HG02642 (cell line): ENCODE measurements at regions not wholly inside any gene's neighbourhood (a gene's known extent, or its start where the extent isn't known, plus 50 kb on each side); places are given as distances from the start of the nearest gene placed in this dataset.
A peak's percentile ranks its signal among the peaks of the same experiment; 100 is the strongest.
"Not testable (repeated sequence)": the region's sequence is repeated elsewhere in the genome, so short reads cannot be mapped to it uniquely, and the experiment has no call there.

ENCODE experiments used
- ATAC-seq: cut with Tn5 transposase; IDR thresholded peaks from one replicate; pipeline ENCODE4 v1.9.1; 2021; ENCODE audit warnings: mild to moderate bottlenecking; ENCODE audit not compliant: unreplicated experiment, poor library complexity

DNA sequence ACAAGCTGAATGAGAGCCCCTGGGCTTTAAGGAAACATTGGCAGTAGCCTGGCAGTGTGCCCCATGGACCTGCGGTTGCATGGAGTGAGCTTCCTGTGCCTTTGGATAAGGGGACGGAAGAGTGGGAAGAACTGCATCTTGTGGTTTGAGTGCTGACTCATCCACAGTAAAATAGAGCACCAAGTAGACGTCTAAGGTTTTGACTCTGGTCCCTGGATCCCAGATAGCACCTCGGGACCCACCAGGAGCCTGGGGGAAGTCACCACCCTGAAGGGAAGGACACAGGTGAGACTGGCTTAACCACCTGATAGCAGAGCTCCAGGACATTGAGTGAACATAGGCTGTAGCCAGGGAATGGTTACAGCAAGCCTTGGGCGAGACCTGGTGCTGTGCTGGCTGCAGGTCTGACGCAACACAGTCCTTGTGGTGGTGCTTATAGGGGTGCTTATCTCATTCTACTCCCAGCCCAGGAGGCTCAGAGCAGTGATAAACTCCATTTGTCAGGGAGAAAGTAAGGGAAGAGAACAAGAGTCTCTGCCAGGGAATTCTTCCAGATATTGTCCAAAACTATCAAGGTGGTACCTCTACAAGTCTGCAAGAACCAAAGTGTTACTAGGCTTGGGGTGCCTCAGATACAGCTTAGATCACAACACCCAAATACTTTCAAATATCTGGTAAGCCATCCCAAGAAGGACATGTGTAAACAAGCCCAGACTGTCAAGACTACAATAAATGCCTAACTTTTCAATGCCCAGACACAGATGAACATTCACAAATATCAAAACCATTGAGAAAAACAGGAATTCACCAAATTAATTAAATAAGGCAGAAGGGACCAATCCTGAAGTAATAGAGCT lies 123.6 kb upstream of the TET2 start:
- no peak for ATAC-seq

DNA sequence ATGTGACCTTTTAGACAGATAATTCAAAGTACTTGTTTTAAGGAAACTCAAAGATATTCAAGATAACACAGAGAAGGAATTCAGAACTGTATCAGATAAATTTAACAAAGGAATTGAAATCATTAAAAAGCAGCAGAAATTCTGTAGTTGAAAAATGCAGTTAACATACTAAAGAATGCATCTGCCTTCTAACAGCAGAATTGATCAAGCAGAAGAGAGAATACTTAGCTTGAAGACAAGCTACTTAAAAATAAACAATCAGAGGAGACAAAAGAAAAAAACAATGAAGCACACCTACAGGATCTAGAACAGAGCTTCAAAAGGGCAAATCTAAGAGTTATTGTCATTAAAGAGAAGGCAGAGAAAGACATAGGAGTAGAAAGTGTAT lies 123.0 kb upstream of the TET2 start:
- no peak for ATAC-seq

DNA sequence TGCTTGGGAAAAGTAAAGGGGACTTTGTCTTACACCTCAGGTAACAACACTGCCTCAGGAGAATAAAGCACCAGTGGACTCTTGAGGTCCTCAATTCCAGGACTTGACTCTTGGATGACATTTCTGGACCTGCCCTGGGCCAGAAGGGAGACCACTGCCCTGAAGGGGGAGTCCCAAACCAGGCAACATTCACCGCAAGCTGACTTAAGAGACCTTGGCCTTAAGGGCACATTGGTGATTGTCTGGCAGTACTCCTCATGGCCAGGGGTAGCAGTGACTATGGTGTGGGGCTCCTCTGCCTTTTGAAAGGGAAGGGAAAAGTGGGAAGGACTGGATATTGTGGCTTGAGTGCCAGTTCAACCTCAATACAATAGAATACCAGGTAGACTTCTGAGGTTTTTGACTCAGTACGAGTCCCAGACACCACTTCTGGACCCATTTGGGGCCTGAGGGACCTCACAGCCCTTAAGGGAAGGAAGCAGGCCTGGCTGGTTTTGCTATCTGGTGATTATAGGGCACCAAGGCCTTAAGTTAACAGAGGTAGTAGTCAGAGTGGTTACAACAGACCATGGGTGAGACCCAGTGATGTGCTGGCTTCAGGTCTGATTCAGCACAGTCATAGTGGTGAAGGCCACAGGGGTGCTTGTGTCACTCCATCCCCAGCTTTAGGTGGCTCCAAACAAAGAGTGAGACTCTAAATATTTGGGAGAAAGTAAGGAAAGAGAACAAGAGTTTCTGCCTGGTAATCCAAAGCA lies 121.2 kb upstream of the TET2 start:
- no peak for ATAC-seq

DNA sequence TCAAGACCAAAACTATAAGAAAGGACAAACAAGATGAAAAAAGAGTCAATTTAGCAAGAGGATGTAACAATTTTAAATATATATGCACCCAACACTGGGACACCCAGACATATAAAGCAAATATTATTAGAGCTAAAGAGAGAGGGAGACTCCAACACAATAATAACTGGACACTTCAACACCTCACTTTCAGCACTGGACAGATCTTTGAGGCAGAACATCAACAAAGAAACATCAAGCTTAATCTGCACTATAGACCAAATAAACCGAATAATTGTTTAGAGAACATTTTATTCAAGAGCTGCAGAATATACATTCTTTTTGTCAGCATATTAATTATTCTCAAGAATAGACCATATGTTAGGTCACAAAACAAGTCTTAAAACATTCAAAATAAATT lies 109.7 kb upstream of the TET2 start:
- no peak for ATAC-seq

DNA sequence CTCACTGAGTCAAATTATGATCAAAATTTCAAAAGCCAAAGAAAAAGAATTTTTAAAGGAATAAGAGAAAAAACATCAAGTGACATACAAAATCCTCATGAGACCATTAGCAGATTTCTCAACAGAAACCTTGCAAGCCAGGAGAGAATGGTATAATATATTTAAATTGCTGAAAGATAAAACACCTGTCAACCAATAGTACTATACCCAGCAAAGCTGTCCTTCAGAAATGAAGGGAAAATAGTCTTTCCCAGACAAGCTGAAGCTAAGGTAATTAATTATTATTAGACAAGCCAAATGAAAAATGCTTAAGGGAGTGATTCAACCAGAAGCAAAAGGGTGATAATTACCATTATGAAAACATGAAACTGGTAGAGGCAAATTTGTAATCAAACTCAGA lies 104.2 kb upstream of the TET2 start:
- no peak for ATAC-seq

DNA sequence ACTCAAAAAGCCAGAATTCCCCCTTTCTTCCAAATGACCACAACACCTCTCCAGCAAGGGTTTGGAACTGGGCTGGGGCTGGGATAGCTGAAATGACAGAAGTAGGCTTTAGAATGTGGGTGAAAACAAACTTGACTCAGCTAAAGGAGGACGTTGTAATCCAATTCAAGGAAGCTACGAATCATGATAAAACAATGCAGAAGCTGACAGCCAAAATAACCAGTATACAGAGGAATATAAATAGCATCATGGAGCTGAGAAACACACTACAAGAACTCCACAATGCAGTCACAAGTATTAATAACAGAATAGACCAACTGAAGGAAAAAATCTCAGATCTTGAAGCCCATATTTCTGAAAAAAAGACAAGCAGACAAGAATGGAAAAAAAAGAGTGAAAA lies 95.8 kb upstream of the TET2 start:
- no peak for ATAC-seq

DNA sequence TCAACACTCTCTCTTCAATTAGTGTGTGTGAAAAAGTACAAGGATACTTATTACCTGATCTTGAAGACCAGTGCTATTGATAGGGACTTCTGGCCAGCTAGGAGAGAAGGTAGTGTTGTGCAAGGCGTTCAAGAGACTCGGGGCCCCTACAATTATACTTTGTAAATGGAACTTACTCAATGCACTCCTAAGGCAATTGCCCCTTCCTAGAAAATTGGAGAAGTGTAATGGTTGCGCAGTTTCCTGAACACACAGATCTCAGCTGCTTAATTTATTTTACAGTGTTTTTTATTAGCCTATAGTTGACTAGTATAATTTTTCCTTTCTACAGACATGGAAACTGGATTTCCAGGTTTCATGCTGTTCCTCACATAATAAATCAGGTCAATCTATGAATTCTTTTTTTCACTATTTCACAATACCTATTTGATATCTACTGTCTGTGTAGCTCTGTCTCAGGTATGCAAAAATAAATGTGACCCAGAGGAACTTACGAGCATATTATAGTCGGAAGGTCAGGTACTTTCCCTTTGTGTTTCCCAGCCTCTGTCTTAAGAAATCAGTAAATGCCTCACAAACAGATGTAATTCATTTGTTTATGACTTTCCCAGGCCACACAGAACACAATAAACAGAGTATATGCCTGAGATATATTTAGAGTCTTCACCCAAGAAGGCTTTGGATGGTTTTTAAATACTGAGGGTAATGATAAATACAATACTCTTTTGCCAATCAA lies 89.1 kb upstream of the TET2 start:
- ATAC-seq: peak; percentile 27

DNA sequence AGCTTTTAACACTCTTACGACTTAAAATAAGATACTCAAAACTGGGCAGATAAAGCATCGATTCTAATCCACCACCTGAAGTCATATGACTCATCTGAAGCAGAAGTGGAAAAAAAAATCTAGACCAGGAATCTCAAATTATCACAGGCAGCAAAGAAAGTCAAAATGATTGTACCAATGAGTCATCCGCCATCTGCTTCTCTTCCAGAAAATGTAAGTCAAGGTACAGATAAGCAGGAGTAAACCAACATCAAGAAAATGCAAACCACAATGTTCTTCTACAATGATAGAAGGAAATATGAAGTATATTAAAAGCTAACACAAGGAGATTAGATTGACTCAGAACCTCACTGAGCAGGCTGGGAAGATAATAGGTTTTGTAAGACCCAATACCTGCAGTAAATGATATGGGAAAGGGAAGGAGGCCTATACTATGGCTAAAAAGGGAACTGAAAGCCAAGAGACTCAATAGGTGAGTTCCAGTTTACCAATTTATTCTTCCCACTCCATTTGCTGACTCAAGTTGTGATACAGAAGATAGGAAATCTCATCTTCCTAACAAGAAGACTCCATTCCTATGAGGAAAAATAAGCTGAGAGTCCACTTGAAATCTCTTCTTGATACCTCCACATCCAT lies 88.4 kb upstream of the TET2 start:
- ATAC-seq: no peak

DNA sequence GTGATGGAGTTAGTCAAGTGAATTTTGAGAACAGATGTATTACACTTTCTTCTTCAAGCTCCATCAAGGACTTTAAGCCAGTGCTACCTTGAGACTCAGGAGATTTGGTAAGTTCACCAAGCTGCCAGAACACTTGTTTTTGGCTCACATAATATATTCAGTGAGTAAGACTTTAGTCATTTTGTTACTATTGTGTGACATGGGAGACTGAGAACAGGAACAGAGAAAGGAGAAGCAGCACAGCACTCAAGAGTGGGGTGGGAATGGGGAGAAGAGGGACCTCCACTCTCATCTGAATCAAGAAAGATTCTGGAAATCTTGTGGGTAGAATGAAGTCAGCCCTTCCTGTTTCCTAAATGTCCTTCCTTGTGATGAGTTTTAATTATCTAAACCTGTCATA lies 87.3 kb upstream of the TET2 start:
- peak; percentile 27 for ATAC-seq

DNA sequence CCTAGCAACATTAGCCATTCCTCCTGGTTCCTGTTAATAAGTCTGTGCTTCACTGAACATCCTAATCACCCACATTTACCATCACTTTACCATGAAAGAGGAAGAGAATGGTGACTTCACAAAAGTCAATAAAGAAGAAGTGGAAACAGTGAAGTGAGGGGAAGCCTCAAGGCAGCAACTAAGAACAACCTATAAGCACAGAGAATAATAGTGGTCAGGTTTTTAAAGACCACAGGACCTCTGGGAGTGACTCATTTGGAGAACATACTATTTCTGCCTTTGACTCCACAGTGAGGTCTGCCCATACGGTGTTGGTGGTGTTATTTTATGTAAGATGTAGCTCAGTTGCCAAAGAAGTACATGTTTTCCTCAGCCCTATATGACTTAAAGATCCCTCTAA lies 86.0 kb upstream of the TET2 start:
- ATAC-seq: peak; percentile 88

DNA sequence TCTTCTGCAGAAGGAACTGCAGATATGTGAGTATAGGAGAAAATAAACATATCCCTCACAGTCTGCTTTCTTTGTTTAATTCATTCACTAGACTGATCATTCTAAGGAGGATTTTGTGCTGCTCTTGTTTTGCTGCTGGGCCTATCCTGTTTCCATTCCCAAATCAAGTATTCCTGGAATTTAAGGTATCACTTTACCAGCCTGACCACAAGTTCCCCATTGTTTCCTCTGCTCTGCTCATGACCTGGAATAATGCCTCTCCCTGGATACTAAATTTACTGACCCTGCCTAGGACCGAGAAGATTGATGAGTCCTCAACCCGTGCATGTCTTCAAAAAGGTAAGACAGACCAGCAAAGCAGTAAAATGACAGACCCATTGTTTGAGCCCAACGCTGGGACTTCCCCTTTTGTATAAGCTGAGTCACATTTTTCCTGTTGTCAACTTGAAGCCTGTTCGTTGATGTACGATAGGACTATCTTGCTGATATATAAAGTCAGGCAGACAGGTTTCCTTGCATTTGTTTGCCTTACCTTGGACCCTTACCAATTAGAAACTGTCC lies 85.5 kb upstream of the TET2 start:
- ATAC-seq: peak; percentile 30

DNA sequence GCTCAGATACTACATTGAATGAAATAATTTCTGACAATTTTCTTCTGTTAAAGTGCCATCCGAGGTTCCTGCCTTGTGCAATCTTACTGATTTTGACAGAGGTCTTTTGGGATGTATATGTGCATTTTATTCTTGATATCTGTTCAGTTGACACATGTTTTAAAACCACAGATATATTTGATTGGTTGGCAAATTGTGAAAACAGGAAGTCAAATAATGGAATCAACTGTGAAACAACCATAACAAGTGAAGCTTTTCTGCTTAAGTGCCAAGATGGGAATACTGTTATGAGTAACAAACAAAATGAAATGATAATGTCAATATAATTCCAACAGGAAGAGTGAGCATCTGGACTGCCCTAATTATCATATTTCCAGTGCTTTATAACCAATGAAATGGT lies 84.9 kb upstream of the TET2 start:
- ATAC-seq: no peak

DNA sequence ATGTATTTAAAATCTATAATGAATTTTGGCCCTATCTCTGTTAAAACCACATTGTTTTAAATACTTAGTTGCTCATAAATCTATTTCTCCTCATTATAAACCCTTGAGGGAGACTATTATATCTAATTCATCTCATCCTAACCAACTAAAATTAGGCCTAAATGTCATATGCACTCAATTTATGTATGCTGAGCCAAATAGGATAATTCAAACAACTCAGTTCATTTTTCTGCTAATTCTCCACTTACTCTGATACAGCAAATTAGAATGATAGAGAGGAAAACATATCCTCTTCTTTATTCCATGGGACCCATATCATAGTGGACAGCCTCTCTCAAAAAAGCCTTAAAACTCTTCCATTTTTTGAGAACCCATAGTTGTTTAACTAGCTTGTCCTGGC lies 80.3 kb upstream of the TET2 start:
- no peak for ATAC-seq

DNA sequence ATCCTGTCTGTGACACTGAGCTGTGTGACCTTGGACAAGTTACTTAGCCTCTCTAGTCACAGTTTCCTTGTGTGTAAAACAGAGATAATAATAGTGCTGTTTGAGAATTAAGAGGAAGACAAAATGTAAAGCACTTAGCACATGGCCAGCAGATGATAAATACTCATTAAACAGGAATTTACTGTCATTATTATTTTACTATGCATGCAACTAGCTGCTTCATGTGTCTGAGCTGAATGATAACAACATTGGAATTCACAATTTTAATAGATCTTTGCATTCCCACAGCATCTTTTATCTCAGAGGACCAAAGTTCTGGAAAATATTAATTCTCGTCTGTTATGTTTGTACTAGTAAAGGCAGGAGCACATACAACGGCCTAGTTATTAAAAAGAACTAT lies 79.2 kb upstream of the TET2 start:
- ATAC-seq: no peak

DNA sequence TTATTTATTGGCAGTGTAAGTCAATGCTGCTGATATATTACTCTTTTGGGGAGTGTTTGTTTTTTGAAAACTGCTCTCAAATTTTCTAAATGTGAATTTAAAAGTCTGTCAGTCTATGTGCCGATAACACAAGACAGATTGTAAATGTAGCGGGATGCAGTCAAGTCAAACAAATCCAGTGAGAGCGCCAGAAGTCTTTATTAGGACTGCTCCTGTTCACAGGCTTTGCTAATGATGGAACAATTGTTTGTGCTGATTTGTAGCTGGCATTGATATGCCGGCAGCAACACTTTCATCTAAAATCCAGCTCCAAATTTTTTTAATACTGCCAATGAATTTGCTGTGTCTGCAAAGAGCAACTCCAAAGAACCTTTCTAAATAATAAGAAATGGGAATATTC lies 78.7 kb upstream of the TET2 start:
- no peak for ATAC-seq

DNA sequence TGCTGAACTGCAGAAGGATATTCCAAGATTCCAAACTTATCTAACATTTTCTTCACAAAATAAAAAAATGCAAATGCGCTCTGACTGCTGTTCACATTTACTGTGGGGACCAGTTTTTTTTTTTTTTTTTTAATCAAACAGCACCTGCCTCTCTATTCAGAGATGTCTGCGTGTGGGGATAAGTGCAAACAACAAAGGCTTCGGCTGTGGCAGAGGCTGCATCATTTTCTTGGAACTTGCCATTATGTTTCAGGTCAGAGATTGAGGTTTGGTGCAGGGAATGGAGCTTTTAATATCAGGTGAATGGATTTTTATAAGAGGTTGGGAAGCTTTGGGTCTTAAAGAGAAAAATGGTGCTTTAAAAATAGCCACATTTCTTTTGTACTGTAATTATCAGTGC lies 78.2 kb upstream of the TET2 start:
- no peak for ATAC-seq

DNA sequence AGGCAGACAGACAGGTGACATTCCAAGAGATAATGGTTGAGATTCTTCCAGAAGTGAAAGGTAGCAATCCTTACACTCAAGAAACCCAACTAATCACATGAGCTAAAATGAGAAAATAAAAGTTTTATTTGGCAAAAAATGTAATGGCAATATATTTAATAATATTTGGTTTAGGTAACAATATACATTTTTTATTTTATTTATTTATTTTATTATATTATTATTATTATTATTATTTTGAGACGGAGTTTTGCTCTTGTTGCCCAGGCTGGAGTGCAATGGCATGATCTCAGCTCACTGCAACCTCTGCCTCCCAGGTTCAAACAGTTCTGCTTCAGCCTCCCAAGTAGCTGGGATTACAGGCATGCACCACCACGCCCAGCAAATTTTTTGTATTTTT lies 74.6 kb upstream of the TET2 start:
- ATAC-seq: not testable (repeated sequence)

DNA sequence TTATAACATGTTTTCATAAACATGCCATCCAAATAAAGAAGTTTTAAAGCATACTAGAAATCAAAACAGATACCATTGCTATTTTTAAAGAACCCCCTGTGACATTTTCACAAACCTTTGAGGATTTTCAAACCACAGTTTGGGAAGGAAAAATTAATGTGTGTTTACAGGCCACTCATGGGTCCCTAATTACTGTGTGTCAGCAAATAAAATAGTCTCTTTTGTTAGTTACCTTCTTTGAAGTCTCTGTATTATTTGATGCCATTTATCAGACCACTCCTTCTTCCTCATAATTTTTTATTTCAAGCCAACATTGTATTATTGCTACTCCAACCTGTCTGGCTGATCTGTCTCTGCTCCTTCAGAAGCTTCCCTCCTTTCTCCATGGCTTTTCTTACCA lies 72.6 kb upstream of the TET2 start:
- ATAC-seq: no peak

DNA sequence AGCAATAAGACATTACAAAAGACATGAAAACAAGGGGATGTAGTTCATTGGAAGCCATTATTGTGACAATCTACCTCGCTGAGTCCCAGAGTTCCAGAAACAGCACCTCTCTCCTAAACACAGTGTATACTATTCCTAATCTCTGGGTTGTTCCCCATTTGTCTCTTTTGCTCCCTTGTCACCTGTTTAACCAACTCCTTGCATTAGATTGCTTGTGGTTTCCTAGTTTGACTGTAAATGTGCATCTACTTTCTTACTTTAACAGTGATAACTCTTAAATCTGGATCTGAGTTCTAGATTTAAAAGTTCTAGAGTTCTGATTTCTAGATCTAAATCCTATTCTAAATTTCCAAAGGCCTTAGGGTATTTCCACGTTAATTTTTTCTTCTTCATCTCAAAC lies 71.6 kb upstream of the TET2 start:
- no peak for ATAC-seq

DNA sequence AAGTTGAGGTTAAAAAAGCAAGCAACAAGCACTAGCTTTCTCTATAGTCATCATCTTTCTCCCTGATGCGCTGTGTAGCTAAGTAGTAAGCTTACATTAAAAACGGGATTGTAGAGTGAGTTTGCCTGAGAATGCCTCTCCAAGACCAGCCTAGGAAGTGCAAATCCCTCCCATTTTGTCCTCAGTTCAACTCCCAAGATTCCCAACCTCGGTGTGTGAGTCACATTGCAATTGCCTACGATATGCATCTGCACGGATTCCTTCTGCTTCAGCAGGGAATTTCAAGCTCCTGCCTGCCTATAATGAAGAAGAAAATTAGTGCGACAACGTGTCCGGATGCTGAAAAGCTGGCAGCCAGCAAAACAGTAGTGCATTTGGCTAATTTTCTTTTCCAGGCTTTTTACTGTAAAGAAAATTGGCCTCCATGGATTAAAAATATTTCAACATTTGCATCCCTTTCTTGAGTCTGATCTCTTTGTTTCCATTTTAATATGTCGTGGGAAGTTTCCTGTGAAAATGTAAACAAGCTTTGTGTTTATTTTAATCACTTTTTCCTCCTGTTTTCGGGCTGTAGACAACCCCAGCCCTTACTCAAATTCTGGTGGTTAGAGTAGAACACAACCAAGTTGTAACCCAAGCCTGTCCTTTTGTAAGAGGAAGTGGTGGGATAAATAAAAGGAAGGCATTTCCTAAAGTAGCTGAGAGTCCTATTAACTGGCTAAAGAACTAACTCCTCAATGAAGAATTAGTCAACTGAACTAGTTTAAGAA lies 58.4 kb upstream of the TET2 start:
- no peak for ATAC-seq
